ENCODE measurements at regions not wholly inside any gene's neighbourhood (a gene's known extent, or its start where the extent isn't known, plus 50 kb on each side); places are given as distances from the start of the nearest gene placed in this dataset.

DNA sequence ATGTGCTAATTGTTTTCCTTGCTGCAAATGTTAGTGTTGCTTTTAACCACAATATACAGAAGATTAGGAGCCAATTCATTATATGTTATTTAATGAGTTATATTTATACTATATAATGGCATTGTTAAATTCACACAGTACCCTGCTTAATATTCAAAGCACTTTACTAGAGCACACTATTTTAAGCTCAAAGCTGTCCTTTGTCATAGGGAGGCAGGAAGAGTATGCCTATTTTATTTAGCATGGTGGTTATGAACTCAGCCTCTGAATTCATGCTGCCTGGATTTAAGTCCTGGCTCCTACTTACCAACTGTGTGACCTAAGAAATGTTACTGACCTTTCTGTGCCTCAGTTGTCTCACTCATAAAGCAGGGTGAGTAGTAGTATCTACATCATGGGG, 80.5 kb downstream of the FASTKD2 start:
- no peak overlapping the region for H3K9ac ChIP-seq (ENCODE audit: low read length)
- no peak overlapping the region for H3K4me3 ChIP-seq (ENCODE audit: low read length)
- H3K27ac ChIP-seq (ENCODE audit: low read length): no peak overlapping the region
- no peaks in the 10 kb centered on the region for H3K9me3 ChIP-seq (ENCODE audit: low read length)
- H3K36me3 ChIP-seq (ENCODE audit: insufficient read depth, low read length): no peaks in the 10 kb centered on the region
- H3F3A ChIP-seq (ENCODE audit: insufficient read depth, low read length, poor library complexity, severe bottlenecking): no peaks in the 10 kb centered on the region
- TF ChIP-seq POLR2AphosphoS5 (IDR thresholded peaks at IDR 0.05) (no peak), MXI1 (conservative IDR thresholded peaks at IDR 0.05; ENCODE audit: poor library complexity, severe bottlenecking) (no peak), EP300 (conservative IDR thresholded peaks at IDR 0.05; ENCODE audit: poor library complexity, severe bottlenecking) (no peak), EZH2 (IDR thresholded peaks at IDR 0.05; ENCODE audit: borderline replicate concordance, insufficient read depth, low read length, poor library complexity, severe bottlenecking) (no peak), SMC3 (conservative IDR thresholded peaks at IDR 0.05; ENCODE audit: poor library complexity) (no peak), TAF1 (IDR thresholded peaks at IDR 0.05; ENCODE audit: low read depth) (no peak), RAD21 (conservative IDR thresholded peaks at IDR 0.05) (no peak)
- TF ChIP-seq, protein P1, sequence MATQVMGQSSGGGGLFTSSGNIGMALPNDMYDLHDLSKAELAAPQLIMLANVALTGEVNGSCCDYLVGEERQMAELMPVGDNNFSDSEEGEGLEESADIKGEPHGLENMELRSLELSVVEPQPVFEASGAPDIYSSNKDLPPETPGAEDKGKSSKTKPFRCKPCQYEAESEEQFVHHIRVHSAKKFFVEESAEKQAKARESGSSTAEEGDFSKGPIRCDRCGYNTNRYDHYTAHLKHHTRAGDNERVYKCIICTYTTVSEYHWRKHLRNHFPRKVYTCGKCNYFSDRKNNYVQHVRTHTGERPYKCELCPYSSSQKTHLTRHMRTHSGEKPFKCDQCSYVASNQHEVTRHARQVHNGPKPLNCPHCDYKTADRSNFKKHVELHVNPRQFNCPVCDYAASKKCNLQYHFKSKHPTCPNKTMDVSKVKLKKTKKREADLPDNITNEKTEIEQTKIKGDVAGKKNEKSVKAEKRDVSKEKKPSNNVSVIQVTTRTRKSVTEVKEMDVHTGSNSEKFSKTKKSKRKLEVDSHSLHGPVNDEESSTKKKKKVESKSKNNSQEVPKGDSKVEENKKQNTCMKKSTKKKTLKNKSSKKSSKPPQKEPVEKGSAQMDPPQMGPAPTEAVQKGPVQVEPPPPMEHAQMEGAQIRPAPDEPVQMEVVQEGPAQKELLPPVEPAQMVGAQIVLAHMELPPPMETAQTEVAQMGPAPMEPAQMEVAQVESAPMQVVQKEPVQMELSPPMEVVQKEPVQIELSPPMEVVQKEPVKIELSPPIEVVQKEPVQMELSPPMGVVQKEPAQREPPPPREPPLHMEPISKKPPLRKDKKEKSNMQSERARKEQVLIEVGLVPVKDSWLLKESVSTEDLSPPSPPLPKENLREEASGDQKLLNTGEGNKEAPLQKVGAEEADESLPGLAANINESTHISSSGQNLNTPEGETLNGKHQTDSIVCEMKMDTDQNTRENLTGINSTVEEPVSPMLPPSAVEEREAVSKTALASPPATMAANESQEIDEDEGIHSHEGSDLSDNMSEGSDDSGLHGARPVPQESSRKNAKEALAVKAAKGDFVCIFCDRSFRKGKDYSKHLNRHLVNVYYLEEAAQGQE (IDR thresholded peaks at IDR 0.05; ENCODE audit: borderline replicate concordance): no peak
- TF ChIP-seq, protein P2, sequence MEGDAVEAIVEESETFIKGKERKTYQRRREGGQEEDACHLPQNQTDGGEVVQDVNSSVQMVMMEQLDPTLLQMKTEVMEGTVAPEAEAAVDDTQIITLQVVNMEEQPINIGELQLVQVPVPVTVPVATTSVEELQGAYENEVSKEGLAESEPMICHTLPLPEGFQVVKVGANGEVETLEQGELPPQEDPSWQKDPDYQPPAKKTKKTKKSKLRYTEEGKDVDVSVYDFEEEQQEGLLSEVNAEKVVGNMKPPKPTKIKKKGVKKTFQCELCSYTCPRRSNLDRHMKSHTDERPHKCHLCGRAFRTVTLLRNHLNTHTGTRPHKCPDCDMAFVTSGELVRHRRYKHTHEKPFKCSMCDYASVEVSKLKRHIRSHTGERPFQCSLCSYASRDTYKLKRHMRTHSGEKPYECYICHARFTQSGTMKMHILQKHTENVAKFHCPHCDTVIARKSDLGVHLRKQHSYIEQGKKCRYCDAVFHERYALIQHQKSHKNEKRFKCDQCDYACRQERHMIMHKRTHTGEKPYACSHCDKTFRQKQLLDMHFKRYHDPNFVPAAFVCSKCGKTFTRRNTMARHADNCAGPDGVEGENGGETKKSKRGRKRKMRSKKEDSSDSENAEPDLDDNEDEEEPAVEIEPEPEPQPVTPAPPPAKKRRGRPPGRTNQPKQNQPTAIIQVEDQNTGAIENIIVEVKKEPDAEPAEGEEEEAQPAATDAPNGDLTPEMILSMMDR (IDR thresholded peaks at IDR 0.05; ENCODE audit: poor library complexity, severe bottlenecking): no peak
- no peak overlapping the region for H2AFZ ChIP-seq (ENCODE audit: low read depth, low read length)
- no peak overlapping the region for H3K4me2 ChIP-seq (ENCODE audit: low read length)
- no peaks in the 10 kb centered on the region for H4K20me1 ChIP-seq (ENCODE audit: insufficient read depth)
- no peaks in the 10 kb centered on the region for H3K9me2 ChIP-seq (ENCODE audit: insufficient read depth, low read length)
- H3K27me3 ChIP-seq (ENCODE audit: insufficient read depth, low read depth, low read length): no peaks in the 10 kb centered on the region
- H3K79me2 ChIP-seq (replicated peaks; ENCODE audit: insufficient read depth, low read length): no peaks in the 10 kb centered on the region

DNA sequence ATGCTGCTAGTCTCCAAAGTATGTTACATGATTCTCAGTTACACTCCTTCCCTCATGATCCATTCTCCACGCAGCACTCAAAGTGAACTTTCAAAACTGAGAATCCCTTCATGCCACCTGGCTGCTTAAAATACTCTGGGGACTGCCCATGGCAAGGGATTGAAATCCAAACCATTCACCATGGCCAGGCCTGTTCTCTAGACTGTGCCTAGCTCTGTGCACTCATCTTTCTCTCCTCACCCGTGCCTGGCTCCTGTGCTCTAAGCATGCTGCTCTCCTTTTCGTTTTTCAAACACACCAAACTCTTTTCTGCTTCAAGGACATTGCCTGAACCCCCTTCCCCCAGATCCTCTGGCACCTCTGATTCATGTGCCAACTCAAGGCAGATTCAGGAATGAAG, 80.9 kb downstream of the FASTKD2 start:
- Histone ChIP-seq H3K79me2 (replicated peaks; ENCODE audit: insufficient read depth, low read length) (no peaks in the 10 kb centered on the region), H4K20me1 (ENCODE audit: insufficient read depth) (no peaks in the 10 kb centered on the region), H3K36me3 (ENCODE audit: insufficient read depth, low read length) (no peaks in the 10 kb centered on the region), H3K4me3 (ENCODE audit: low read length) (no peak overlapping the region), H3F3A (ENCODE audit: insufficient read depth, low read length, poor library complexity, severe bottlenecking) (no peaks in the 10 kb centered on the region), H2AFZ (ENCODE audit: low read depth, low read length) (no peak overlapping the region), H3K27ac (ENCODE audit: low read length) (no peak overlapping the region), H3K27me3 (ENCODE audit: insufficient read depth, low read depth, low read length) (no peaks in the 10 kb centered on the region), H3K4me2 (ENCODE audit: low read length) (no peak overlapping the region), H3K9me3 (ENCODE audit: low read length) (no peaks in the 10 kb centered on the region), H3K9me2 (ENCODE audit: insufficient read depth, low read length) (no peaks in the 10 kb centered on the region), H3K9ac (ENCODE audit: low read length) (no peak overlapping the region)
- TF ChIP-seq EZH2 (IDR thresholded peaks at IDR 0.05; ENCODE audit: borderline replicate concordance, insufficient read depth, low read length, poor library complexity, severe bottlenecking) (no peak), SMC3 (conservative IDR thresholded peaks at IDR 0.05; ENCODE audit: poor library complexity) (no peak), RAD21 (conservative IDR thresholded peaks at IDR 0.05) (no peak), TAF1 (IDR thresholded peaks at IDR 0.05; ENCODE audit: low read depth) (no peak), EP300 (conservative IDR thresholded peaks at IDR 0.05; ENCODE audit: poor library complexity, severe bottlenecking) (no peak), POLR2AphosphoS5 (IDR thresholded peaks at IDR 0.05) (no peak), MXI1 (conservative IDR thresholded peaks at IDR 0.05; ENCODE audit: poor library complexity, severe bottlenecking) (no peak)
- TF ChIP-seq, protein P2 (IDR thresholded peaks at IDR 0.05; ENCODE audit: poor library complexity, severe bottlenecking): no peak
- TF ChIP-seq, protein P1 (IDR thresholded peaks at IDR 0.05; ENCODE audit: borderline replicate concordance): no peak
